ENCODE measurements at regions not wholly inside any gene's neighbourhood (a gene's known extent, or its start where the extent isn't known, plus 50 kb on each side); places are given as distances from the start of the nearest gene placed in this dataset.

DNA sequence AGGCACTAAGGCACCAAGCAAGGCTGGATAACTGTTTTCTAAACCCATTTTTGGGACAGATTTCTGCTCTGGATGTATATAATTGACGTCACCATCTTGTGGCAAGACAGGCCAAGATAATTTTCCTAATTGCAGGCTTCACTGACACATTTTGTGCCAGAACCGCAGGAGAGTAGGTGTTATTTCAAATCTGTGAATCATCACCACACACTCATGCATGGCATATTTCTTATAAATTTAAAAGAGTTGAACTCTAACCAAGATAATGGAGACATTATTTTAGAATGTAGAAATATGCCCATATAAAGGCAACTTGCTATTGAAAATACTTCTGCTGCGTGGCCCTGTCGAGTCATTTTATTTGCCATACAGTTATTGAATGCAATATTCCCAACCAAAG is 68.3 kb upstream of the ACYP2 start:
- Mint-ChIP-seq H3K27ac (no peak overlapping the region), H3K27me3 (ENCODE audit: insufficient read depth) (no peaks in the 10 kb centered on the region), H3K4me3 (no peak overlapping the region), H3K36me3 (ENCODE audit: low read depth) (peaks cover 7% of the 10 kb centered on the region), H3K4me1 (ENCODE audit: low read depth) (peaks cover 9% of the 10 kb centered on the region), H3K9me3 (peaks cover 12% of the 10 kb centered on the region)
- TF ChIP-seq, protein P1, sequence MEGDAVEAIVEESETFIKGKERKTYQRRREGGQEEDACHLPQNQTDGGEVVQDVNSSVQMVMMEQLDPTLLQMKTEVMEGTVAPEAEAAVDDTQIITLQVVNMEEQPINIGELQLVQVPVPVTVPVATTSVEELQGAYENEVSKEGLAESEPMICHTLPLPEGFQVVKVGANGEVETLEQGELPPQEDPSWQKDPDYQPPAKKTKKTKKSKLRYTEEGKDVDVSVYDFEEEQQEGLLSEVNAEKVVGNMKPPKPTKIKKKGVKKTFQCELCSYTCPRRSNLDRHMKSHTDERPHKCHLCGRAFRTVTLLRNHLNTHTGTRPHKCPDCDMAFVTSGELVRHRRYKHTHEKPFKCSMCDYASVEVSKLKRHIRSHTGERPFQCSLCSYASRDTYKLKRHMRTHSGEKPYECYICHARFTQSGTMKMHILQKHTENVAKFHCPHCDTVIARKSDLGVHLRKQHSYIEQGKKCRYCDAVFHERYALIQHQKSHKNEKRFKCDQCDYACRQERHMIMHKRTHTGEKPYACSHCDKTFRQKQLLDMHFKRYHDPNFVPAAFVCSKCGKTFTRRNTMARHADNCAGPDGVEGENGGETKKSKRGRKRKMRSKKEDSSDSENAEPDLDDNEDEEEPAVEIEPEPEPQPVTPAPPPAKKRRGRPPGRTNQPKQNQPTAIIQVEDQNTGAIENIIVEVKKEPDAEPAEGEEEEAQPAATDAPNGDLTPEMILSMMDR (IDR thresholded peaks at IDR 0.05): no peak
- no peak for DNase-seq

DNA sequence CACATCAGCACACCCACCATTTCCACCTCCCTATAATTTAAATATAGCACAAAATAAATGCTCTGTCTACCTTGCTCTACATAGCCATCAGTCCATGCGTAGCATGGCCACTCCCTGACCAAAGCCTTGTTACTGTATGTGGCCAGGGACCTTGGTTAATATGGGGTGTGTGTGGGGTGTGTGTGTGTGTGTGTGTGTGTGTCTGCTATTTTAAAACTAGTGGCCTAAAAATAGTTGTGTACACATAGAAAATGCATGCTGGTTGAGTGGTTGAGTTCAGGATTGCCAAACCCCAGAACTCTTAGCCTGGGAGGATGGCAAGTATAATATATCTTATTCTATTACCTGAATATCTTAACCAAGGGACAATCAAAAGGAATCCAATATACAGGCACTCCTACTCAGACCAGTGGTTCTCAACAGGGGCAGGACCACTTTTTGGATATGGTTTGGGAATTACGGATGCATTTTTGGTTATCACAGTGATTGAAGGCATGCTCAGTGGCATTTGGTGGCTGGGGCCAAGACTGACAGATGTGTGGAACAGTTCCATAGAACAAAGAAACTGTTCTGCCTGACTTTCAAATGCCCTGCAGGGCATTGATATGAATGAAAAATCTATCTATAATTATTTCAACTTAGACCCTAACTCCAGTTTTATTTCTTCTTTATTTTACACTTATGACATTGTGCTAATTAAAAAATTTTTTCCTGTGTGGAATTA is 72.3 kb upstream of the PSME4 start:
- H3K4me1 Mint-ChIP-seq (ENCODE audit: low read depth): peaks cover 17% of the 10 kb centered on the region
- H3K27me3 Mint-ChIP-seq (ENCODE audit: insufficient read depth): no peaks in the 10 kb centered on the region
- TF ChIP-seq, protein P1 (IDR thresholded peaks at IDR 0.05): no peak
- H3K9me3 Mint-ChIP-seq: peaks cover 12% of the 10 kb centered on the region
- H3K4me3 Mint-ChIP-seq: no peak overlapping the region
- no peak for DNase-seq
- peaks cover 7% of the 10 kb centered on the region for H3K36me3 Mint-ChIP-seq (ENCODE audit: low read depth)
- no peak overlapping the region for H3K27ac Mint-ChIP-seq

DNA sequence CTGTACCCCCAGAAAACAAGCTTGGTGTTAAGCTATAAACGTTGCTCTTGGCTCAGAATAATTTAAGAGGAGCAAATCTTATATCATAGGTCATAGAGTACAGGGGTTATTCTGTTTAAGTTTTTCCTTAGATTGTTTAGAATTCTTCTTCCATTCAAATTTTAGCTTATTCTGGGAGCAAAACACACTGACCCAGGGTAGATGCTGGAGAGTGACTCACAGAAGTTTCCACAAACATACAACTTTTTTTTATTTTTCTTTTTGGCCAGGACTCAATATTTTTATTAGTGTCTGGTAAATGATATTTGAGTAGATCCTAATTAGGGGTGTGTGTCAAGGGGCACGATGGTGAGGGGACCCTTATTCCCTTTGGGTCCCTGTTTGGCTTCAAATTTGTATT is 71.5 kb upstream of the PSME4 start:
- TF ChIP-seq, protein P1 (IDR thresholded peaks at IDR 0.05): no peak
- Mint-ChIP-seq H3K4me3 (no peak overlapping the region), H3K36me3 (ENCODE audit: low read depth) (peaks cover 7% of the 10 kb centered on the region), H3K27me3 (ENCODE audit: insufficient read depth) (no peaks in the 10 kb centered on the region), H3K9me3 (peaks cover 12% of the 10 kb centered on the region), H3K4me1 (ENCODE audit: low read depth) (peaks cover 17% of the 10 kb centered on the region), H3K27ac (no peak overlapping the region)
- DNase-seq: no peak

DNA sequence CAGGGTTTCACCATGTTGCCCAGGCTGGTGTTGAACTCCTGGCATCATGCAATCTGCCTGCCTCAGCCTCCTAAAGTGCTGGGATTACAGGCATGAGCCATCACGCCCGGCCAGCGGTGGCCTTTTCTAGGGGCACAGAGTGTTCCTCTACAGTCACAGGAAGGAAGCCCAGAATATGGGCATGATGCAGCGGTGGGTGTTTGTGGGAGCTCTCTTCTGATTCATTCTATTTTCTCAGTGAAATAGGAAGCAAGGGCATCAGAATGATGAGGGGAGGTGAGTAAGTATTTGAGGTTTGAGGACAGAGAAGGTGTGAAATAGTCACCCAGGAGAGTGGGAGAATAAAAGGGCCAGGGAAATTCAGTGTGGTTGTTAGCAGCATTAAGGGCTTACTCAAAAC is 70.3 kb upstream of the PSME4 start:
- Mint-ChIP-seq H3K27ac (no peak overlapping the region), H3K27me3 (ENCODE audit: insufficient read depth) (no peaks in the 10 kb centered on the region), H3K36me3 (ENCODE audit: low read depth) (peaks cover 7% of the 10 kb centered on the region), H3K4me3 (no peak overlapping the region), H3K9me3 (peaks cover 12% of the 10 kb centered on the region), H3K4me1 (ENCODE audit: low read depth) (peaks cover 17% of the 10 kb centered on the region)
- DNase-seq: no peak
- TF ChIP-seq, protein P1 (IDR thresholded peaks at IDR 0.05): no peak

DNA sequence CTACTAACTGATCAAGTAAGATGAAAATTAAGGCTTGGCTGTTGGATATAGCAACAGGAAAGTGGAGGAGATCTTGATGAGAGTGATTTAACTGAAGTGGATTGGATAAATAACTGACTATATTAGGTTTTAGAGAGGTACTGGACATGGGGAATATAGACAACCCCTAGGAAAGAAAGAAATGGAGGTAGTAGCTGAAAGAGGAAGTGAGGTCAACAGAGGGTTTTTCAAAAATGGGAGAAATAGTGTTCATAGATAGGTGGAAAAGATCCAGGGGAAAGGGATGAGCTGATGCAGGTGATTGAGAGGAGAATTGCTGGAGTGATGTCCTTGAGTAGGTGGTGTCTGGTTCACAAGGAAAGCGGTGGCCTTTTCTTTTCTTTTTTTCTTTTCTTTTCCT is 69.9 kb upstream of the PSME4 start:
- H3K36me3 Mint-ChIP-seq (ENCODE audit: low read depth): peaks cover 7% of the 10 kb centered on the region
- H3K27me3 Mint-ChIP-seq (ENCODE audit: insufficient read depth): no peaks in the 10 kb centered on the region
- no peak for DNase-seq
- H3K27ac Mint-ChIP-seq: no peak overlapping the region
- H3K9me3 Mint-ChIP-seq: peaks cover 9% of the 10 kb centered on the region
- TF ChIP-seq, protein P1 (IDR thresholded peaks at IDR 0.05): no peak
- peaks cover 17% of the 10 kb centered on the region for H3K4me1 Mint-ChIP-seq (ENCODE audit: low read depth)
- no peak overlapping the region for H3K4me3 Mint-ChIP-seq
